SK-N-SH (cell line): ENCODE measurements at regions not wholly inside any gene's neighbourhood (a gene's known extent, or its start where the extent isn't known, plus 50 kb on each side); places are given as distances from the start of the nearest gene placed in this dataset.
A peak's percentile ranks its signal among the peaks of the same experiment; 100 is the strongest.

Experiments used
- CTCF ChIA-PET: fragments of 300-600, 350-600 bp; formaldehyde crosslinking; extraction: SDS; loops from one replicate; lab custom pipeline; 2021; lab: Yijun Ruan, JAX
- POLR2A ChIA-PET: fragments of 350-600 bp; sonication (Branson Sonifier 250); formaldehyde crosslinking; extraction: SDS; loops from one replicate; lab custom pipeline; 2020; ENCODE audit warnings: antibody characterized with exemption, inconsistent platforms; lab: Yijun Ruan, JAX
- DNase-seq: peaks from one replicate; pipeline ENCODE4 v3.0.0; 2012
- H2AFZ ChIP-seq: fragments of 200-600 bp; sonication (generic); 2 replicates; pipeline ENCODE4 v1.8.1; 2016; ENCODE audit warnings: antibody characterized with exemption, mild to moderate bottlenecking, low read depth
- H3F3A ChIP-seq: fragments of 200-600 bp; sonication (generic); replicated peaks from 2 replicates; pipeline ENCODE3; 2016; ENCODE audit warnings: antibody characterized with exemption, mild to moderate bottlenecking; ENCODE audit not compliant: insufficient read depth
- H3K27ac ChIP-seq, 2 experiments: fragments of 200-500 bp in 1 of 2; fragments of 200-600 bp in 1 of 2; sonication (Bioruptor generic) in 1 of 2; sonication (generic), shearing (Covaris generic) in 1 of 2; 2 replicates each; pipeline versions ENCODE4 v1.5.1 to v1.6.1; 2014 to 2016; ENCODE audit warnings: low read depth in 2 of 2, inconsistent platforms in 1 of 2, low read length in 1 of 2, mild to moderate bottlenecking in 1 of 2, mixed read lengths in 1 of 2
- H3K27me3 ChIP-seq: fragments of 200-600 bp; sonication (generic), shearing (Covaris generic); 2 replicates; pipeline ENCODE4 v1.6.1; 2016; ENCODE audit warnings: mixed run types; ENCODE audit not compliant: insufficient read depth
- H3K36me3 ChIP-seq, 2 experiments: fragments of 200-500 bp in 1 of 2; fragments of 200-600 bp in 1 of 2; sonication (Bioruptor generic) in 1 of 2; sonication (generic) in 1 of 2; replicated peaks in 1 of 2; 2 replicates each; pipeline versions ENCODE3 to v1.5.1; 2014 to 2016; ENCODE audit warnings: low read length in 1 of 2, mild to moderate bottlenecking in 1 of 2; ENCODE audit not compliant: insufficient read depth in 2 of 2, control insufficient read depth in 1 of 2
- H3K4me1 ChIP-seq, 2 experiments: fragments of 200-500 bp in 1 of 2; fragments of 200-600 bp in 1 of 2; sonication (Bioruptor generic) in 1 of 2; sonication (generic), shearing (Covaris generic) in 1 of 2; 2 replicates each; pipeline versions ENCODE4 v1.5.1 to v1.6.1; 2014 to 2016; ENCODE audit warnings: low read depth in 1 of 2, low read length in 1 of 2, mixed run types in 1 of 2; ENCODE audit not compliant: insufficient read depth in 2 of 2, control insufficient read depth in 1 of 2
- H3K4me2 ChIP-seq: fragments of 200-600 bp; sonication (generic), shearing (Covaris generic); 2 replicates; pipeline ENCODE4 v1.6.1; 2017; ENCODE audit warnings: mixed run types
- H3K4me3 ChIP-seq, 2 experiments: fragments of 200-500 bp in 1 of 2; fragments of 200-600 bp in 1 of 2; sonication (Bioruptor generic) in 1 of 2; sonication (generic), shearing (Covaris generic) in 1 of 2; 2 replicates each; pipeline versions ENCODE4 v1.5.1 to v1.8.1; 2014 to 2016; ENCODE audit warnings: low read depth in 2 of 2, inconsistent platforms in 1 of 2, low read length in 1 of 2, mild to moderate bottlenecking in 1 of 2, mixed read lengths in 1 of 2, moderate library complexity in 1 of 2
- H3K79me2 ChIP-seq: fragments of 200-600 bp; sonication (generic); 2 replicates; pipeline ENCODE4 v1.8.1; 2017; ENCODE audit warnings: mild to moderate bottlenecking; ENCODE audit not compliant: insufficient read depth
- H3K9ac ChIP-seq: fragments of 200-600 bp; sonication (generic); 2 replicates; pipeline ENCODE4 v1.6.1; 2017; ENCODE audit warnings: mixed run types
- H3K9me2 ChIP-seq: fragments of 200-600 bp; sonication (generic); 2 replicates; pipeline ENCODE4 v1.6.1; 2017; ENCODE audit warnings: mixed run types
- H3K9me3 ChIP-seq: fragments of 200-600 bp; sonication (generic); 2 replicates; pipeline ENCODE4 v1.6.1; 2017; ENCODE audit warnings: mixed run types, mild to moderate bottlenecking, moderate library complexity
- H4K20me1 ChIP-seq: fragments of 200-600 bp; sonication (generic); 2 replicates; pipeline ENCODE4 v1.6.1; 2017; ENCODE audit warnings: mild to moderate bottlenecking, mixed run types; ENCODE audit not compliant: insufficient read depth
- CHD2 ChIP-seq: fragments of 150-350 bp; IDR thresholded peaks from 2 replicates; pipeline ENCODE4 v1.6.1; 2018; ENCODE audit warnings: low read length; ENCODE audit not compliant: partially characterized antibody
- EP300 ChIP-seq, 2 experiments: IDR thresholded peaks; 2 replicates each; pipeline versions ENCODE4 v1.4.0 to v1.6.1; 2012; ENCODE audit warnings: borderline replicate concordance in 1 of 2, low read depth in 1 of 2, low read length in 1 of 2
- GABPA ChIP-seq: IDR thresholded peaks from 2 replicates; pipeline ENCODE4 v1.4.0; 2012; ENCODE audit warnings: low read depth, mild to moderate bottlenecking
- GATA2 ChIP-seq: sonication (generic); formaldehyde crosslinking; IDR thresholded peaks from 2 replicates; pipeline ENCODE4 v1.5.0; 2020; ENCODE audit warnings: mild to moderate bottlenecking, missing genetic modification reagents
- IRF3 ChIP-seq: fragments of 150-350 bp; IDR thresholded peaks from 2 replicates; pipeline ENCODE4 v1.6.1; 2016; ENCODE audit warnings: mild to moderate bottlenecking, low read depth, low read length
- JUND ChIP-seq: IDR thresholded peaks from 2 replicates; pipeline ENCODE4 v1.4.0; 2012
- MEF2A ChIP-seq: IDR thresholded peaks from 2 replicates; pipeline ENCODE4 v1.4.0; 2012; ENCODE audit warnings: low read depth, borderline replicate concordance
- MXI1 ChIP-seq: IDR thresholded peaks from 2 replicates; pipeline ENCODE4 v1.6.1; 2012; ENCODE audit warnings: mild to moderate bottlenecking, low read depth, low read length, improper control_type of control experiment
- NRF1 ChIP-seq: IDR thresholded peaks from 2 replicates; pipeline ENCODE4 v1.6.1; 2012; ENCODE audit warnings: low read depth, mild to moderate bottlenecking, low read length
- RXRA ChIP-seq: IDR thresholded peaks from 2 replicates; pipeline ENCODE4 v1.4.0; 2012; ENCODE audit warnings: low read depth, mild to moderate bottlenecking, borderline replicate concordance
- TCF12 ChIP-seq: IDR thresholded peaks from 2 replicates; pipeline ENCODE4 v1.4.0; 2012
- TEAD4 ChIP-seq: IDR thresholded peaks from 2 replicates; pipeline ENCODE4 v1.4.0; 2012; ENCODE audit warnings: mild to moderate bottlenecking, borderline replicate concordance; ENCODE audit not compliant: insufficient read depth
- USF1 ChIP-seq: IDR thresholded peaks from 2 replicates; pipeline ENCODE4 v1.4.0; 2012; ENCODE audit warnings: low read depth, borderline replicate concordance
- YY1 ChIP-seq: IDR thresholded peaks from 2 replicates; pipeline ENCODE4 v1.4.0; 2012; ENCODE audit warnings: low read depth, mild to moderate bottlenecking
- WGBS: methylation state at CpG from one replicate; pipeline ENCODE4 v1.1.6; 2017; ENCODE audit warnings: low lambda C conversion rate; 5-methylcytosine and 5-hydroxymethylcytosine counted together
- TF ChIP-seq, protein P1 (sequence below): fragments of 150-350 bp; IDR thresholded peaks from 2 replicates; pipeline ENCODE4 v1.6.1; 2017; ENCODE audit warnings: antibody characterized with exemption, low read length, low read depth, borderline replicate concordance
- TF ChIP-seq, protein P2 (sequence below): IDR thresholded peaks from 2 replicates; pipeline ENCODE4 v1.4.0; 2012; ENCODE audit warnings: low read depth, borderline replicate concordance
- TF ChIP-seq, protein P3 (sequence below): fragments of 200-600 bp; sonication (generic); IDR thresholded peaks from 2 replicates; pipeline ENCODE4 v1.6.1; 2017; ENCODE audit warnings: antibody characterized with exemption, mild to moderate bottlenecking, moderate library complexity

GRCh38 chr3:104610730-104611652 lies 755.7 kb upstream of the ALCAM start:
- H3F3A ChIP-seq: no peaks in the 10 kb centered on the region
- no peaks in the 10 kb centered on the region for H3K36me3 ChIP-seq
- WGBS: 57% methylated on average over 4 of the region's 4 CpGs
- no peaks in the 10 kb centered on the region for H3K79me2 ChIP-seq
- H4K20me1 ChIP-seq: no peaks in the 10 kb centered on the region
- no peaks in the 10 kb centered on the region; the same call in 1 of the 2 replicates for H3K9me2 ChIP-seq
- no peaks in the 10 kb centered on the region for H3K9me3 ChIP-seq
- no peak overlapping the region for H2AFZ ChIP-seq
- no peak overlapping the region for H3K4me3 ChIP-seq
- H3K4me2 ChIP-seq: no peak overlapping the region
- H3K27ac ChIP-seq: no peak overlapping the region
- POLR2A ChIA-PET: no interaction called here
- no peak overlapping the region for H3K9ac ChIP-seq
- CTCF ChIA-PET: interaction anchor here (0.5 kb wide), 1 partner anchor 99 kb away, joined by 3 read pairs; no protein-coding TSS in a partner anchor
- TF ChIP-seq, protein P1, sequence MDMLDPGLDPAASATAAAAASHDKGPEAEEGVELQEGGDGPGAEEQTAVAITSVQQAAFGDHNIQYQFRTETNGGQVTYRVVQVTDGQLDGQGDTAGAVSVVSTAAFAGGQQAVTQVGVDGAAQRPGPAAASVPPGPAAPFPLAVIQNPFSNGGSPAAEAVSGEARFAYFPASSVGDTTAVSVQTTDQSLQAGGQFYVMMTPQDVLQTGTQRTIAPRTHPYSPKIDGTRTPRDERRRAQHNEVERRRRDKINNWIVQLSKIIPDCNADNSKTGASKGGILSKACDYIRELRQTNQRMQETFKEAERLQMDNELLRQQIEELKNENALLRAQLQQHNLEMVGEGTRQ: no peak
- TF ChIP-seq EP300 (IDR thresholded peaks at IDR 0.05; ENCODE audit: borderline replicate concordance in 1 of 2, low read depth in 1 of 2, low read length in 1 of 2) (no peak), GABPA (no peak), JUND (no peak), GATA2 (CRISPR knock-in tag) (no peak), YY1 (no peak), TCF12 (no peak)
- TF ChIP-seq, protein P2, sequence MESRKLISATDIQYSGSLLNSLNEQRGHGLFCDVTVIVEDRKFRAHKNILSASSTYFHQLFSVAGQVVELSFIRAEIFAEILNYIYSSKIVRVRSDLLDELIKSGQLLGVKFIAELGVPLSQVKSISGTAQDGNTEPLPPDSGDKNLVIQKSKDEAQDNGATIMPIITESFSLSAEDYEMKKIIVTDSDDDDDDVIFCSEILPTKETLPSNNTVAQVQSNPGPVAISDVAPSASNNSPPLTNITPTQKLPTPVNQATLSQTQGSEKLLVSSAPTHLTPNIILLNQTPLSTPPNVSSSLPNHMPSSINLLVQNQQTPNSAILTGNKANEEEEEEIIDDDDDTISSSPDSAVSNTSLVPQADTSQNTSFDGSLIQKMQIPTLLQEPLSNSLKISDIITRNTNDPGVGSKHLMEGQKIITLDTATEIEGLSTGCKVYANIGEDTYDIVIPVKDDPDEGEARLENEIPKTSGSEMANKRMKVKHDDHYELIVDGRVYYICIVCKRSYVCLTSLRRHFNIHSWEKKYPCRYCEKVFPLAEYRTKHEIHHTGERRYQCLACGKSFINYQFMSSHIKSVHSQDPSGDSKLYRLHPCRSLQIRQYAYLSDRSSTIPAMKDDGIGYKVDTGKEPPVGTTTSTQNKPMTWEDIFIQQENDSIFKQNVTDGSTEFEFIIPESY: no peak
- TF ChIP-seq, protein P3, sequence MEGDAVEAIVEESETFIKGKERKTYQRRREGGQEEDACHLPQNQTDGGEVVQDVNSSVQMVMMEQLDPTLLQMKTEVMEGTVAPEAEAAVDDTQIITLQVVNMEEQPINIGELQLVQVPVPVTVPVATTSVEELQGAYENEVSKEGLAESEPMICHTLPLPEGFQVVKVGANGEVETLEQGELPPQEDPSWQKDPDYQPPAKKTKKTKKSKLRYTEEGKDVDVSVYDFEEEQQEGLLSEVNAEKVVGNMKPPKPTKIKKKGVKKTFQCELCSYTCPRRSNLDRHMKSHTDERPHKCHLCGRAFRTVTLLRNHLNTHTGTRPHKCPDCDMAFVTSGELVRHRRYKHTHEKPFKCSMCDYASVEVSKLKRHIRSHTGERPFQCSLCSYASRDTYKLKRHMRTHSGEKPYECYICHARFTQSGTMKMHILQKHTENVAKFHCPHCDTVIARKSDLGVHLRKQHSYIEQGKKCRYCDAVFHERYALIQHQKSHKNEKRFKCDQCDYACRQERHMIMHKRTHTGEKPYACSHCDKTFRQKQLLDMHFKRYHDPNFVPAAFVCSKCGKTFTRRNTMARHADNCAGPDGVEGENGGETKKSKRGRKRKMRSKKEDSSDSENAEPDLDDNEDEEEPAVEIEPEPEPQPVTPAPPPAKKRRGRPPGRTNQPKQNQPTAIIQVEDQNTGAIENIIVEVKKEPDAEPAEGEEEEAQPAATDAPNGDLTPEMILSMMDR: peak; percentile 40
- TF ChIP-seq, all 33 proteins: peak for 1
- no peaks in the 10 kb centered on the region for H3K27me3 ChIP-seq
- no peak for DNase-seq
- no peaks in the 10 kb centered on the region for H3K4me1 ChIP-seq

GRCh38 chr3:104612218-104612617 lies 754.5 kb upstream of the ALCAM start:
- Histone ChIP-seq H3K4me1 (no peaks in the 10 kb centered on the region), H3K36me3 (no peaks in the 10 kb centered on the region), H3K9me3 (no peaks in the 10 kb centered on the region), H3K9me2 (no peaks in the 10 kb centered on the region; the same call in 1 of the 2 replicates), H3K27ac (no peak overlapping the region), H3K79me2 (no peaks in the 10 kb centered on the region), H3K4me2 (no peak overlapping the region), H3K4me3 (no peak overlapping the region), H4K20me1 (no peaks in the 10 kb centered on the region), H3K9ac (no peak overlapping the region), H2AFZ (no peak overlapping the region), H3F3A (no peaks in the 10 kb centered on the region), H3K27me3 (no peaks in the 10 kb centered on the region)
- CTCF ChIA-PET: interaction anchor here (1.1 kb wide), 1 partner anchor 15 kb away, joined by 3 read pairs; no protein-coding TSS in a partner anchor
- no peak for DNase-seq
- POLR2A ChIA-PET: no interaction called here
- TF ChIP-seq RXRA (no peak), MXI1 (no peak), NRF1 (no peak), IRF3 (no peak), EP300 (IDR thresholded peaks at IDR 0.05; ENCODE audit: borderline replicate concordance in 1 of 2, low read depth in 1 of 2, low read length in 1 of 2) (no peak), MEF2A (no peak), TEAD4 (no peak), USF1 (no peak), CHD2 (no peak)
- TF ChIP-seq, protein P2: no peak
